Heart left ventricle (tissue), 16 donors: ENCODE measurements at regions not wholly inside any gene's neighbourhood (a gene's known extent, or its start where the extent isn't known, plus 50 kb on each side); places are given as distances from the start of the nearest gene placed in this dataset.

Experiments
- ATAC-seq, 4 donors: fragments of 200-7000 bp; cut with Tn5 transposase; one replicate each; pipeline ENCODE4 v1.9.1; 2020 to 2022; ENCODE audit warnings: moderate library complexity in 4 of 4, mild to moderate bottlenecking in 3 of 4, moderate number of reproducible peaks in 1 of 4
- DNase-seq, 5 donors: peaks; one replicate each; pipeline ENCODE4 v3.0.0-alpha.2; 2020
- H3K27ac ChIP-seq, 12 donors: fragments of 200-600 bp; sonication (generic) in 4 of 12; one replicate each; pipeline versions ENCODE4 v1.5.0 to v1.8.0; 2016 to 2022; ENCODE audit warnings: mild to moderate bottlenecking in 2 of 12
- H3K27me3 ChIP-seq, 9 donors: fragments of 200-600 bp; sonication (generic) in 2 of 9; one replicate each; pipeline versions ENCODE4 v1.5.1 to v1.8.0; 2016 to 2022; ENCODE audit warnings: mild to moderate bottlenecking in 3 of 9
- H3K36me3 ChIP-seq, 9 donors: fragments of 200-600 bp; sonication (generic) in 2 of 9; one replicate each; pipeline versions ENCODE4 v1.5.0 to v1.8.0; 2018 to 2022; ENCODE audit warnings: mild to moderate bottlenecking in 2 of 9
- H3K4me1 ChIP-seq, 12 donors: fragments of 200-600 bp; sonication (generic) in 4 of 12; one replicate each; pipeline versions ENCODE4 v1.5.0 to v1.8.0; 2016 to 2022; ENCODE audit warnings: mild to moderate bottlenecking in 3 of 12
- H3K4me3 ChIP-seq, 12 donors: fragments of 200-600 bp; sonication (generic) in 4 of 12; one replicate each; pipeline versions ENCODE4 v1.5.0 to v1.8.0; 2017 to 2022; ENCODE audit warnings: mild to moderate bottlenecking in 9 of 12, moderate library complexity in 4 of 12
- H3K9me3 ChIP-seq, 12 donors: fragments of 200-600 bp; sonication (generic) in 4 of 12; one replicate each; pipeline versions ENCODE4 v1.5.0 to v1.8.0; 2016 to 2022; ENCODE audit warnings: mild to moderate bottlenecking in 1 of 12
- CTCF ChIP-seq, 12 donors: fragments of 200-600 bp; sonication (generic) in 4 of 12; IDR thresholded peaks; one replicate each; pipeline versions ENCODE4 v1.5.0 to v1.8.0; 2018 to 2022; ENCODE audit warnings: antibody characterized with exemption in 12 of 12, mild to moderate bottlenecking in 5 of 12
- POLR2A ChIP-seq, 2 donors: fragments of 450-650 bp; IDR thresholded peaks; one replicate each; pipeline ENCODE4 v1.6.1; 2017; ENCODE audit warnings: antibody characterized with exemption in 2 of 2, mild to moderate bottlenecking in 2 of 2, moderate library complexity in 2 of 2
- WGBS, 4 donors: extraction: QIAGEN DNeasy Blood & Tissue Kit in 2 of 4; methylation state at CpG; one replicate each; pipeline versions ENCODE4 v1.1.5 to v1.1.7; 2013 to 2018; 5-methylcytosine and 5-hydroxymethylcytosine counted together
- intact Hi-C, 10 donors: fragments of 100-400 bp; cut with DNase I; formaldehyde crosslinking; loops; one replicate each; pipeline versions ENCODE4 v1.11.1 to v1.14.2; 2022
- donor health status: ischemic (EF 13 %, LVEDD 7.1; RV severe dilation, severe dysfunction).
- donor health status: healthy with polysubstance abuse.
- donor health status: DM: no; HTN: yes; CAD: no.
- donor health status: DM: no; HTN: no; CAD: no.
- donor health status: ischemic (EF 25% LVEDD 6.9; RV normal size, moderate dysfunction).
- donor health status: ischemic (EF 25% LVEDD 5.7; RV mildly dilated, moderate dysfunction).
- donor health status: healthy.
- donor health status: DM: yes; HTN: yes; CAD: no.
- donor health status: ischemic (EF 35%, LVEDD 5.7; RV mildly dilated, moderate dysfunction).
- donor health status: nonischemic (EF 11% LVEDD 7.7; RV severe dilation, severe dysfunction).
- donor health status: DM: yes; HTN: yes; CAD: no.
- donor health status: PGD.
- donor health status: ischemic (EF 29% LVEDD 5.4; RV normal size, mild dysfunction).
- donor health status: nonischemic (EF 23%, LVEDD 6.1; RV moderate dilation, normal function).

GRCh38 chr6:193773-194310 is 98.4 kb upstream of the DUSP22 start:
- intact Hi-C loops = loop anchor here in 1 of 10 donors (5.0 kb wide), 1 partner anchor 98 kb away; the partner anchor contains the start of gene DUSP22
- no peaks in the 10 kb centered on the region for H3K27me3 ChIP-seq
- H3K36me3 ChIP-seq = no peaks in the 10 kb centered on the region
- no peak overlapping the region for H3K4me3 ChIP-seq
- TF ChIP-seq POLR2A (IDR thresholded peaks at IDR 0.05) (no peak), CTCF (IDR thresholded peaks at IDR 0.05) (no peak)
- H3K4me1 ChIP-seq = peaks cover 0 to 30% (median 12%) of the 10 kb centered on the region in 12 donors
- H3K9me3 ChIP-seq = no peaks in the 10 kb centered on the region
- DNase-seq (no peak), ATAC-seq (no peak)
- WGBS, 4 donors = 68 to 79% (median 71%) methylated on average over 7 of the region's 7 CpGs
- peak overlapping the region in 1 of 12 donors; percentile 27 for H3K27ac ChIP-seq

GRCh38 chr6:195861-196360 is 96.4 kb upstream of the DUSP22 start:
- intact Hi-C loops = no loop called here
- no peaks in the 10 kb centered on the region for H3K27me3 ChIP-seq
- H3K9me3 ChIP-seq = no peaks in the 10 kb centered on the region
- ATAC-seq (peak; percentile 95 to 99 (median 98)), DNase-seq (peak in 4 of 5 donors; percentile 47 to 65 (median 61))
- peaks cover 0 to 22% (median 11%) of the 10 kb centered on the region in 12 donors for H3K4me1 ChIP-seq
- peak overlapping the region in 10 of 12 donors; percentile 12 to 66 (median 40) for H3K27ac ChIP-seq
- 5 to 22% (median 8%) methylated on average over 3 of the region's 3 CpGs for WGBS, 4 donors
- no peaks in the 10 kb centered on the region for H3K36me3 ChIP-seq
- H3K4me3 ChIP-seq = no peak overlapping the region
- TF ChIP-seq CTCF (IDR thresholded peaks at IDR 0.05) (no peak), POLR2A (IDR thresholded peaks at IDR 0.05) (no peak)

GRCh38 chr6:196543-196942 is 95.7 kb upstream of the DUSP22 start:
- no peak for TF ChIP-seq POLR2A (IDR thresholded peaks at IDR 0.05)
- no peak for TF ChIP-seq CTCF (IDR thresholded peaks at IDR 0.05)
- peaks cover 0 to 22% (median 11%) of the 10 kb centered on the region in 12 donors for H3K4me1 ChIP-seq
- no peak for DNase-seq
- H3K27ac ChIP-seq = peak overlapping the region in 6 of 12 donors; percentile 25 to 66 (median 37)
- 95 to 97% (median 96%) methylated on average over 2 of the region's 2 CpGs for WGBS, 4 donors
- no peak overlapping the region for H3K4me3 ChIP-seq
- no peaks in the 10 kb centered on the region for H3K27me3 ChIP-seq
- H3K36me3 ChIP-seq = no peaks in the 10 kb centered on the region
- ATAC-seq = no peak
- no peaks in the 10 kb centered on the region for H3K9me3 ChIP-seq
- intact Hi-C loops = no loop called here

GRCh38 chr6:203661-204060 is 88.6 kb upstream of the DUSP22 start:
- WGBS, 4 donors = 58 to 75% (median 69%) methylated on average over 9 of the region's 9 CpGs
- no peaks in the 10 kb centered on the region for H3K36me3 ChIP-seq
- intact Hi-C loops = loop anchor here in 1 of 10 donors (10.0 kb wide), 1 partner anchor 181 kb away; no protein-coding TSS in a partner anchor
- no peak overlapping the region for H3K4me3 ChIP-seq
- no peaks in the 10 kb centered on the region for H3K4me1 ChIP-seq
- no peaks in the 10 kb centered on the region for H3K9me3 ChIP-seq
- DNase-seq (no peak), ATAC-seq (no peak)
- no peak for TF ChIP-seq POLR2A (IDR thresholded peaks at IDR 0.05)
- TF ChIP-seq CTCF (IDR thresholded peaks at IDR 0.05) = no peak
- peaks cover 0 to 3% (median 0%) of the 10 kb centered on the region in 9 donors for H3K27me3 ChIP-seq
- H3K27ac ChIP-seq = no peak overlapping the region
